Stimulated activated CD4-positive, alpha-beta T cell treated with anti-CD3 and anti-CD28 coated beads, TNF-alpha, amount 100 ng/mL, for 48 hours (primary cell): ENCODE measurements at regions not wholly inside any gene's neighbourhood (a gene's known extent, or its start where the extent isn't known, plus 50 kb on each side); places are given as distances from the start of the nearest gene placed in this dataset.
"Not testable (repeated sequence)": the region's sequence is repeated elsewhere in the genome, so short reads cannot be mapped to it uniquely, and the experiment has no call there.

Experiments
- DNase-seq, 3 donors: peaks; one replicate each; pipeline ENCODE4 v3.0.0-alpha.2; 2020; ENCODE audit warnings: low read depth in 3 of 3

GRCh38 chr11:34001557-34002064, 49.9 kb upstream of the CAPRIN1 start:
- DNase-seq = no peak

- DNase-seq = no peak
These were observed 52.1 kb upstream of the CAPRIN1 start for GRCh38 chr11:33999393-33999792.

- DNase-seq = no peak
These were observed 53.8 kb upstream of the CAPRIN1 start for GRCh38 chr11:33997584-33998251.

GRCh38 chr11:33996498-33997454, 54.8 kb upstream of the CAPRIN1 start:
- peak; percentile 61 to 73 (median 61) for DNase-seq

GRCh38 chr11:33994937-33995336, 56.6 kb upstream of the CAPRIN1 start:
- DNase-seq = no peak

GRCh38 chr11:33991136-33991535, 60.4 kb upstream of the CAPRIN1 start:
- not testable (repeated sequence) for DNase-seq

GRCh38 chr11:33990131-33990530, 61.4 kb upstream of the CAPRIN1 start:
- DNase-seq = not testable (repeated sequence)

- no peak for DNase-seq
These were observed 62.1 kb upstream of the CAPRIN1 start for GRCh38 chr11:33989461-33989860.

GRCh38 chr11:33988586-33989370, 62.8 kb upstream of the CAPRIN1 start:
- DNase-seq = no peak

GRCh38 chr11:33987975-33988580, 63.5 kb upstream of the CAPRIN1 start:
- peak; percentile 51 to 80 (median 52) for DNase-seq

- DNase-seq = no peak
These were observed 64.0 kb upstream of the CAPRIN1 start for GRCh38 chr11:33987545-33987944.

- not testable (repeated sequence) for DNase-seq
These were observed 64.7 kb upstream of the CAPRIN1 start for GRCh38 chr11:33986597-33987501.

- no peak for DNase-seq
These were observed 66.7 kb upstream of the CAPRIN1 start for GRCh38 chr11:33984682-33985389.

- DNase-seq = no peak
These were observed 68.9 kb upstream of the CAPRIN1 start for GRCh38 chr11:33982661-33983060.

- no peak for DNase-seq
These were observed 70.6 kb upstream of the CAPRIN1 start for GRCh38 chr11:33980897-33981296.

- DNase-seq = no peak
These were observed 73.2 kb upstream of the CAPRIN1 start for GRCh38 chr11:33978376-33978775.

- DNase-seq = no peak
These were observed 73.9 kb upstream of the CAPRIN1 start for GRCh38 chr11:33977676-33978075.

- no peak for DNase-seq
These were observed 74.9 kb upstream of the CAPRIN1 start for GRCh38 chr11:33976495-33977199.

- DNase-seq = no peak
These were observed 76.7 kb upstream of the CAPRIN1 start for GRCh38 chr11:33974804-33975203.
